ENCODE measurements at regions not wholly inside any gene's neighbourhood (a gene's known extent, or its start where the extent isn't known, plus 50 kb on each side); places are given as distances from the start of the nearest gene placed in this dataset.

GRCh38 chrX:40325161-40325560 lies 227.4 kb upstream of the BCOR start (continued):
- no peak for TF ChIP-seq NKRF (conservative IDR thresholded peaks at IDR 0.05)
- TF ChIP-seq LARP7 (IDR thresholded peaks at IDR 0.05), result no peak
- no peak for TF ChIP-seq E4F1 (IDR thresholded peaks at IDR 0.05; ENCODE audit: borderline replicate concordance, partially characterized antibody)
- no peak for TF ChIP-seq CHD1 (IDR thresholded peaks at IDR 0.05; ENCODE audit: low read depth, low read length)
- TF ChIP-seq KLF5 (IDR thresholded peaks at IDR 0.05; ENCODE audit: partially characterized antibody), result no peak
- no peak for TF ChIP-seq PKNOX1 (IDR thresholded peaks at IDR 0.05)
- no peak for TF ChIP-seq HDGF (IDR thresholded peaks at IDR 0.05)
- no peak for TF ChIP-seq JUND (IDR thresholded peaks at IDR 0.05; ENCODE audit: low read depth, low read length)
- no peak for TF ChIP-seq MEF2A (IDR thresholded peaks at IDR 0.05; ENCODE audit: insufficient read depth, low read depth, low read length)
